ENCODE measurements at regions not wholly inside any gene's neighbourhood (a gene's known extent, or its start where the extent isn't known, plus 50 kb on each side); places are given as distances from the start of the nearest gene placed in this dataset.

GRCh38 chr15:100714034-100714748 is 111.8 kb downstream of the ASB7 start:
- Mint-ChIP-seq H3K36me3 (peaks cover 4 to 6% (median 5%) of the 10 kb centered on the region in 3 donors), H3K4me1 (no peaks in the 10 kb centered on the region), H3K9me3 (peaks cover 0 to 7% (median 2%) of the 10 kb centered on the region in 6 donors), H3K27me3 (ENCODE audit: low read depth in 3 of 3) (peaks cover 2 to 4% (median 3%) of the 10 kb centered on the region in 3 donors), H3K4me3 (no peak overlapping the region), H3K27ac (no peak overlapping the region)
- DNase-seq: no peak

GRCh38 chr15:100714749-100715342 is 112.5 kb downstream of the ASB7 start:
- H3K27ac Mint-ChIP-seq: no peak overlapping the region
- H3K9me3 Mint-ChIP-seq: peaks cover 0 to 5% (median 0%) of the 10 kb centered on the region in 6 donors
- H3K4me3 Mint-ChIP-seq: no peak overlapping the region
- no peaks in the 10 kb centered on the region for H3K4me1 Mint-ChIP-seq
- H3K27me3 Mint-ChIP-seq (ENCODE audit: low read depth in 3 of 3): peaks cover 1 to 4% (median 3%) of the 10 kb centered on the region in 3 donors
- no peak for DNase-seq
- H3K36me3 Mint-ChIP-seq: peaks cover 3 to 4% (median 4%) of the 10 kb centered on the region in 3 donors

- DNase-seq: no peak
- no peak overlapping the region for H3K27ac Mint-ChIP-seq
- no peaks in the 10 kb centered on the region for H3K9me3 Mint-ChIP-seq
- H3K4me3 Mint-ChIP-seq: no peak overlapping the region
- peaks cover 0 to 4% (median 4%) of the 10 kb centered on the region in 3 donors for H3K27me3 Mint-ChIP-seq (ENCODE audit: low read depth in 3 of 3)
- no peaks in the 10 kb centered on the region for H3K4me1 Mint-ChIP-seq
- H3K36me3 Mint-ChIP-seq: no peaks in the 10 kb centered on the region
These were observed 113.4 kb downstream of the ASB7 start for GRCh38 chr15:100715571-100716455.

- Mint-ChIP-seq H3K27me3 (ENCODE audit: low read depth in 3 of 3) (peaks cover 0 to 4% (median 4%) of the 10 kb centered on the region in 3 donors), H3K4me3 (no peak overlapping the region), H3K9me3 (no peaks in the 10 kb centered on the region), H3K36me3 (no peaks in the 10 kb centered on the region), H3K27ac (no peak overlapping the region), H3K4me1 (no peaks in the 10 kb centered on the region)
- no peak for DNase-seq
These were observed 114.2 kb downstream of the ASB7 start for GRCh38 chr15:100716456-100717085.

- no peak overlapping the region for H3K27ac Mint-ChIP-seq
- no peak for DNase-seq
- no peaks in the 10 kb centered on the region for H3K9me3 Mint-ChIP-seq
- H3K4me3 Mint-ChIP-seq: no peak overlapping the region
- H3K4me1 Mint-ChIP-seq: no peaks in the 10 kb centered on the region
- peaks cover 0 to 4% (median 4%) of the 10 kb centered on the region in 3 donors for H3K27me3 Mint-ChIP-seq (ENCODE audit: low read depth in 3 of 3)
- no peaks in the 10 kb centered on the region for H3K36me3 Mint-ChIP-seq
These were observed 115.2 kb downstream of the ASB7 start for GRCh38 chr15:100717596-100717995.

GRCh38 chr15:100718075-100718980 is 115.9 kb downstream of the ASB7 start:
- Mint-ChIP-seq H3K36me3 (no peaks in the 10 kb centered on the region), H3K4me1 (no peaks in the 10 kb centered on the region), H3K27ac (no peak overlapping the region), H3K9me3 (no peaks in the 10 kb centered on the region), H3K4me3 (no peak overlapping the region), H3K27me3 (ENCODE audit: low read depth in 3 of 3) (peaks cover 0 to 4% (median 4%) of the 10 kb centered on the region in 3 donors)
- no peak for DNase-seq

GRCh38 chr15:100720406-100720967 is 118.1 kb downstream of the ASB7 start:
- no peaks in the 10 kb centered on the region for H3K36me3 Mint-ChIP-seq
- no peaks in the 10 kb centered on the region for H3K4me1 Mint-ChIP-seq
- H3K27me3 Mint-ChIP-seq (ENCODE audit: low read depth in 3 of 3): peaks cover 0 to 4% (median 4%) of the 10 kb centered on the region in 3 donors
- H3K4me3 Mint-ChIP-seq: no peak overlapping the region
- DNase-seq: no peak
- no peaks in the 10 kb centered on the region for H3K9me3 Mint-ChIP-seq
- no peak overlapping the region for H3K27ac Mint-ChIP-seq

GRCh38 chr15:100721758-100722550 is 119.6 kb downstream of the ASB7 start:
- DNase-seq: no peak
- H3K4me1 Mint-ChIP-seq: no peaks in the 10 kb centered on the region
- H3K27me3 Mint-ChIP-seq (ENCODE audit: low read depth in 3 of 3): peaks cover 0 to 4% (median 4%) of the 10 kb centered on the region in 3 donors
- no peak overlapping the region for H3K4me3 Mint-ChIP-seq
- H3K27ac Mint-ChIP-seq: no peak overlapping the region
- no peaks in the 10 kb centered on the region for H3K9me3 Mint-ChIP-seq
- H3K36me3 Mint-ChIP-seq: no peaks in the 10 kb centered on the region

GRCh38 chr15:100722551-100723314 is 120.3 kb downstream of the ASB7 start:
- Mint-ChIP-seq H3K4me3 (no peak overlapping the region), H3K4me1 (no peaks in the 10 kb centered on the region), H3K27ac (no peak overlapping the region), H3K27me3 (ENCODE audit: low read depth in 3 of 3) (peaks cover 0 to 4% (median 4%) of the 10 kb centered on the region in 3 donors), H3K36me3 (no peaks in the 10 kb centered on the region), H3K9me3 (no peaks in the 10 kb centered on the region)
- no peak for DNase-seq

- Mint-ChIP-seq H3K9me3 (no peaks in the 10 kb centered on the region), H3K27ac (no peak overlapping the region), H3K36me3 (no peaks in the 10 kb centered on the region), H3K27me3 (ENCODE audit: low read depth in 3 of 3) (peaks cover 0 to 3% (median 3%) of the 10 kb centered on the region in 3 donors), H3K4me1 (no peaks in the 10 kb centered on the region), H3K4me3 (no peak overlapping the region)
- DNase-seq: no peak
These were observed 121.0 kb downstream of the ASB7 start for GRCh38 chr15:100723315-100723801.
